Gastrocnemius medialis (tissue), 4 donors: ENCODE measurements at regions not wholly inside any gene's neighbourhood (a gene's known extent, or its start where the extent isn't known, plus 50 kb on each side); places are given as distances from the start of the nearest gene placed in this dataset.

Experiments used
- CTCF ChIP-seq, 5 experiments: fragments of 450-650 bp in 3 of 5; fragments of 200-600 bp in 2 of 5; sonication (generic) in 2 of 5; IDR thresholded peaks in 4 of 5; conservative IDR thresholded peaks in 1 of 5; 1 replicate in 4 of 5; 2 replicates in 1 of 5; pipeline ENCODE4 v1.5.1; 2016 to 2019; ENCODE audit warnings: antibody characterized with exemption in 5 of 5, mild to moderate bottlenecking in 3 of 5, moderate library complexity in 3 of 5
- POLR2A ChIP-seq, 2 donors: fragments of 450-650 bp; IDR thresholded peaks; one replicate each; pipeline ENCODE4 v1.6.1; 2017; ENCODE audit warnings: antibody characterized with exemption in 2 of 2, mild to moderate bottlenecking in 2 of 2, moderate library complexity in 2 of 2

- TF ChIP-seq CTCF (IDR thresholded peaks at IDR 0.05 in 4 of 5, conservative IDR thresholded peaks at IDR 0.05 in 1 of 5) = no peak
- no peak for TF ChIP-seq POLR2A (IDR thresholded peaks at IDR 0.05)
Measured at GRCh38 chr10:37685741-37686683, 171.4 kb downstream of the ZNF248 start.
